ENCODE measurements at regions not wholly inside any gene's neighbourhood (a gene's known extent, or its start where the extent isn't known, plus 50 kb on each side); places are given as distances from the start of the nearest gene placed in this dataset.

GRCh38 chr9:673264-673965, 168.1 kb upstream of the DMRT1 start:
- TF ChIP-seq, protein P1, sequence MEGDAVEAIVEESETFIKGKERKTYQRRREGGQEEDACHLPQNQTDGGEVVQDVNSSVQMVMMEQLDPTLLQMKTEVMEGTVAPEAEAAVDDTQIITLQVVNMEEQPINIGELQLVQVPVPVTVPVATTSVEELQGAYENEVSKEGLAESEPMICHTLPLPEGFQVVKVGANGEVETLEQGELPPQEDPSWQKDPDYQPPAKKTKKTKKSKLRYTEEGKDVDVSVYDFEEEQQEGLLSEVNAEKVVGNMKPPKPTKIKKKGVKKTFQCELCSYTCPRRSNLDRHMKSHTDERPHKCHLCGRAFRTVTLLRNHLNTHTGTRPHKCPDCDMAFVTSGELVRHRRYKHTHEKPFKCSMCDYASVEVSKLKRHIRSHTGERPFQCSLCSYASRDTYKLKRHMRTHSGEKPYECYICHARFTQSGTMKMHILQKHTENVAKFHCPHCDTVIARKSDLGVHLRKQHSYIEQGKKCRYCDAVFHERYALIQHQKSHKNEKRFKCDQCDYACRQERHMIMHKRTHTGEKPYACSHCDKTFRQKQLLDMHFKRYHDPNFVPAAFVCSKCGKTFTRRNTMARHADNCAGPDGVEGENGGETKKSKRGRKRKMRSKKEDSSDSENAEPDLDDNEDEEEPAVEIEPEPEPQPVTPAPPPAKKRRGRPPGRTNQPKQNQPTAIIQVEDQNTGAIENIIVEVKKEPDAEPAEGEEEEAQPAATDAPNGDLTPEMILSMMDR (conservative IDR thresholded peaks at IDR 0.05; ENCODE audit: low read length): no peak
- no peak for TF ChIP-seq EZH2phosphoT487 (IDR thresholded peaks at IDR 0.05; ENCODE audit: borderline replicate concordance, low read depth, low read length)

Data from OCI-LY7 (cell line).